ENCODE measurements at regions not wholly inside any gene's neighbourhood (a gene's known extent, or its start where the extent isn't known, plus 50 kb on each side); places are given as distances from the start of the nearest gene placed in this dataset.

DNA sequence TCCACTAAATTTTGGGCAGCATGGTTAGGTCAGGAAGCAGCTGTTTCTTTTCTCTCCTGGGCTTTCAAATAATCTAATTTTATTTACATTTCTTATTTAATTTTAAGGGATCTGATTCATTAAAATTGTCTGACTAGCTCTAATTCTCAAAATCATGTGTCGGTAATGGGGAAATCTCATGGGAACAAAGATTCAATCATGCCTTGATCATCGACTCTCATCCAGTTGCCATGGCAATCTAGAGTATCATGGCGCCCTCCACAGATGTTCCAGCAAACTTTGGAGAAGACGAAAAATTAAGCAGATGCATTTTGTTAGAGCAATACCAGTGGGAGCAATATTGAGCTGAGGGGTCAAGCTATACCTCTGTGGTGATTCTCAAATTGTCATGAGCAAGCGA is 358.0 kb upstream of the CDH4 start:
- Histone ChIP-seq H2AFZ (ENCODE audit: low read length) (no peak overlapping the region), H3F3A (ENCODE audit: low read length, unreplicated experiment) (no peaks in the 10 kb centered on the region), H3K79me2 (ENCODE audit: low read length) (no peaks in the 10 kb centered on the region), H3K27ac (ENCODE audit: low read length) (no peak overlapping the region), H3K9me3 (ENCODE audit: low read length) (0 out of 2 replicates have a peak, but pooled peaks cover 29% of the 10 kb centered on the region), H3K27me3 (ENCODE audit: low read length) (no peaks in the 10 kb centered on the region), H3K36me3 (ENCODE audit: low read depth, low read length) (no peaks in the 10 kb centered on the region), H3K9ac (ENCODE audit: low read length) (no peak overlapping the region), H4K20me1 (ENCODE audit: low read length) (no peaks in the 10 kb centered on the region), H3K9me2 (replicated peaks; ENCODE audit: low read length) (no peaks in the 10 kb centered on the region), H3K4me1 (ENCODE audit: insufficient read depth, low read length) (no peaks in the 10 kb centered on the region), H3K4me2 (ENCODE audit: low read length) (no peak overlapping the region), H3K4me3 (ENCODE audit: low read length) (no peak overlapping the region)
- TF ChIP-seq EZH2phosphoT487 (IDR thresholded peaks at IDR 0.05; ENCODE audit: borderline replicate concordance, low read length) (no peak), EZH2 (IDR thresholded peaks at IDR 0.05; ENCODE audit: low read length, unreplicated experiment) (no peak)
- TF ChIP-seq, protein P1, sequence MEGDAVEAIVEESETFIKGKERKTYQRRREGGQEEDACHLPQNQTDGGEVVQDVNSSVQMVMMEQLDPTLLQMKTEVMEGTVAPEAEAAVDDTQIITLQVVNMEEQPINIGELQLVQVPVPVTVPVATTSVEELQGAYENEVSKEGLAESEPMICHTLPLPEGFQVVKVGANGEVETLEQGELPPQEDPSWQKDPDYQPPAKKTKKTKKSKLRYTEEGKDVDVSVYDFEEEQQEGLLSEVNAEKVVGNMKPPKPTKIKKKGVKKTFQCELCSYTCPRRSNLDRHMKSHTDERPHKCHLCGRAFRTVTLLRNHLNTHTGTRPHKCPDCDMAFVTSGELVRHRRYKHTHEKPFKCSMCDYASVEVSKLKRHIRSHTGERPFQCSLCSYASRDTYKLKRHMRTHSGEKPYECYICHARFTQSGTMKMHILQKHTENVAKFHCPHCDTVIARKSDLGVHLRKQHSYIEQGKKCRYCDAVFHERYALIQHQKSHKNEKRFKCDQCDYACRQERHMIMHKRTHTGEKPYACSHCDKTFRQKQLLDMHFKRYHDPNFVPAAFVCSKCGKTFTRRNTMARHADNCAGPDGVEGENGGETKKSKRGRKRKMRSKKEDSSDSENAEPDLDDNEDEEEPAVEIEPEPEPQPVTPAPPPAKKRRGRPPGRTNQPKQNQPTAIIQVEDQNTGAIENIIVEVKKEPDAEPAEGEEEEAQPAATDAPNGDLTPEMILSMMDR (conservative IDR thresholded peaks at IDR 0.05; ENCODE audit: low read depth, low read length), result no peak
- intact Hi-C loops (cut with micrococcal nuclease), result no loop called here
- ChIA-PET CTCF (no interaction called here), POLR2A (ENCODE audit: unreplicated experiment) (no interaction called here)
- ATAC-seq, result no peak
- no peak for DNase-seq
- BruUV-seq (replicated peaks), result no TSS peak

DNA sequence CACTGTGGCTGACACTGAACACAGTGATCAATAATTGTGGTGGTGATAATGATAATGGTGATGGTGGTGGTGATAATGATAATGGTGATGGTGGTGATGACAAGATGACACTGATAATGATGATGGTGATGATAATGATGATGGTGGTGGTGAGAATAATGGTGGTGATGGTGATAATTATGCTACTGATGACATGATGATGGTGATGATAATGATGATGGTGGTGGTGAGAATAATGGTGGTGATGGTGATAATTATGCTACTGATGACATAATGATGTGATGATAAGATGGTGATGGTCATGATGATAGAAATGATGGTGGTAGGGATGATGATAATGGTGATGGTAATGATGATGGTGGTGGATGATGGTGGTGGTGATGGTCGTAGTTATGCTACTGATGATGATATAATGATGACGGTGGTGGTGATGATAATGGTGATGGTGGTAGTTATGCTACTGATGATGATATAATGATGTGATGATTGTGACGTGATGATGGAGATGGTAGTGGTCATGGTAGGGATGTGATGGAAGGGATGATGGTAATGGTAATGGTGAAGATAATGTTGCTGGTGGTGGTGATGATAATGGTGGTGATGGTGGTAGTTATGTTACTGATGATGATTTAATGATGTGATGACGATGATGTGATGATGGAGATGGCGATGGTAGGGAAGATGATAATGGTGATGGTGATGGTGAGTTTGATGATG is 356.5 kb upstream of the CDH4 start:
- Histone ChIP-seq H3K27me3 (ENCODE audit: low read length) (no peaks in the 10 kb centered on the region), H4K20me1 (ENCODE audit: low read length) (no peaks in the 10 kb centered on the region), H3K4me2 (ENCODE audit: low read length) (no peak overlapping the region), H3K79me2 (ENCODE audit: low read length) (no peaks in the 10 kb centered on the region), H3K9ac (ENCODE audit: low read length) (no peak overlapping the region), H2AFZ (ENCODE audit: low read length) (no peak overlapping the region), H3K9me2 (replicated peaks; ENCODE audit: low read length) (no peaks in the 10 kb centered on the region), H3F3A (ENCODE audit: low read length, unreplicated experiment) (no peaks in the 10 kb centered on the region), H3K4me3 (ENCODE audit: low read length) (no peak overlapping the region), H3K27ac (ENCODE audit: low read length) (no peak overlapping the region), H3K9me3 (ENCODE audit: low read length) (0 out of 2 replicates have a peak, but pooled peaks cover 25% of the 10 kb centered on the region), H3K4me1 (ENCODE audit: insufficient read depth, low read length) (no peaks in the 10 kb centered on the region), H3K36me3 (ENCODE audit: low read depth, low read length) (no peaks in the 10 kb centered on the region)
- TF ChIP-seq EZH2phosphoT487 (IDR thresholded peaks at IDR 0.05; ENCODE audit: borderline replicate concordance, low read length) (no peak), EZH2 (IDR thresholded peaks at IDR 0.05; ENCODE audit: low read length, unreplicated experiment) (no peak)
- TF ChIP-seq, protein P1 (conservative IDR thresholded peaks at IDR 0.05; ENCODE audit: low read depth, low read length), result no peak
- no TSS peak for BruUV-seq (replicated peaks)
- ChIA-PET POLR2A (ENCODE audit: unreplicated experiment) (no interaction called here), CTCF (no interaction called here)
- DNase-seq (no peak), ATAC-seq (no peak)
- intact Hi-C loops (cut with micrococcal nuclease), result no loop called here

DNA sequence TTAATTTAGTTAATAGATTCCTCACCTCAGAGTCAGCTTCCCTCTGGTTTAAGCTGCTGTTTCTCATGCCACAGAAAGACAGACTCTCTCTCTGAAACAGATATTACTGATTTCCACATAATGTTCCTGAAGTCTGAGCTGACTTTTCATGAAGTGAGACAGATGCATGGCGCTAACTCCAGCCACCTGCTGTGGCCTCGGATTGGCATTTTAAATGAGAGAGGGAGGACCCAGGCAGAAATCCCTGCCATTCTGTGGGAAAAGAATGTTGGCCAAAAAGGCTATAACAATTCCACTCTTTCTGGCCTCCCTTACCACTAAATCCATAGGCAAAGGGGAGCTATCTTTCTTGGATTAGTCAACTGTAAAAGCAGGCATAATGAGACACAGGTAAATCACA is 354.1 kb upstream of the CDH4 start:
- H3K27me3 ChIP-seq (ENCODE audit: low read length), result no peaks in the 10 kb centered on the region
- peaks cover 21% of the 10 kb centered on the region; the same call in 1 of the 2 replicates for H3K9me3 ChIP-seq (ENCODE audit: low read length)
- no peaks in the 10 kb centered on the region for H3K9me2 ChIP-seq (replicated peaks; ENCODE audit: low read length)
- TF ChIP-seq EZH2phosphoT487 (IDR thresholded peaks at IDR 0.05; ENCODE audit: borderline replicate concordance, low read length) (no peak), EZH2 (IDR thresholded peaks at IDR 0.05; ENCODE audit: low read length, unreplicated experiment) (no peak)
- TF ChIP-seq, protein P1 (conservative IDR thresholded peaks at IDR 0.05; ENCODE audit: low read depth, low read length), result no peak
- no peaks in the 10 kb centered on the region for H4K20me1 ChIP-seq (ENCODE audit: low read length)
- no peak for ATAC-seq
- H3K36me3 ChIP-seq (ENCODE audit: low read depth, low read length), result no peaks in the 10 kb centered on the region
- H3K4me1 ChIP-seq (ENCODE audit: insufficient read depth, low read length), result no peaks in the 10 kb centered on the region
- no peak overlapping the region for H2AFZ ChIP-seq (ENCODE audit: low read length)
- no peak overlapping the region for H3K4me2 ChIP-seq (ENCODE audit: low read length)
- H3K27ac ChIP-seq (ENCODE audit: low read length), result no peak overlapping the region
- ChIA-PET POLR2A (ENCODE audit: unreplicated experiment) (no interaction called here), CTCF (no interaction called here)
- no peaks in the 10 kb centered on the region for H3F3A ChIP-seq (ENCODE audit: low read length, unreplicated experiment)
- no peaks in the 10 kb centered on the region for H3K79me2 ChIP-seq (ENCODE audit: low read length)
- H3K4me3 ChIP-seq (ENCODE audit: low read length), result no peak overlapping the region
- BruUV-seq (replicated peaks), result no TSS peak
- no peak for DNase-seq
- H3K9ac ChIP-seq (ENCODE audit: low read length), result no peak overlapping the region
- intact Hi-C loops (cut with micrococcal nuclease), result no loop called here
